ENCODE measurements at regions not wholly inside any gene's neighbourhood (a gene's known extent, or its start where the extent isn't known, plus 50 kb on each side); places are given as distances from the start of the nearest gene placed in this dataset.

- TF ChIP-seq, protein P1, sequence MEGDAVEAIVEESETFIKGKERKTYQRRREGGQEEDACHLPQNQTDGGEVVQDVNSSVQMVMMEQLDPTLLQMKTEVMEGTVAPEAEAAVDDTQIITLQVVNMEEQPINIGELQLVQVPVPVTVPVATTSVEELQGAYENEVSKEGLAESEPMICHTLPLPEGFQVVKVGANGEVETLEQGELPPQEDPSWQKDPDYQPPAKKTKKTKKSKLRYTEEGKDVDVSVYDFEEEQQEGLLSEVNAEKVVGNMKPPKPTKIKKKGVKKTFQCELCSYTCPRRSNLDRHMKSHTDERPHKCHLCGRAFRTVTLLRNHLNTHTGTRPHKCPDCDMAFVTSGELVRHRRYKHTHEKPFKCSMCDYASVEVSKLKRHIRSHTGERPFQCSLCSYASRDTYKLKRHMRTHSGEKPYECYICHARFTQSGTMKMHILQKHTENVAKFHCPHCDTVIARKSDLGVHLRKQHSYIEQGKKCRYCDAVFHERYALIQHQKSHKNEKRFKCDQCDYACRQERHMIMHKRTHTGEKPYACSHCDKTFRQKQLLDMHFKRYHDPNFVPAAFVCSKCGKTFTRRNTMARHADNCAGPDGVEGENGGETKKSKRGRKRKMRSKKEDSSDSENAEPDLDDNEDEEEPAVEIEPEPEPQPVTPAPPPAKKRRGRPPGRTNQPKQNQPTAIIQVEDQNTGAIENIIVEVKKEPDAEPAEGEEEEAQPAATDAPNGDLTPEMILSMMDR (IDR thresholded peaks at IDR 0.05): no peak
- TF ChIP-seq EP300 (IDR thresholded peaks at IDR 0.05; ENCODE audit: low read depth): no peak
Measured at GRCh38 chr3:146682171-146682570, 77.0 kb upstream of the PLSCR5 start.
